GM12864 (cell line): ENCODE measurements at regions not wholly inside any gene's neighbourhood (a gene's known extent, or its start where the extent isn't known, plus 50 kb on each side); places are given as distances from the start of the nearest gene placed in this dataset.

Source experiments
- DNase-seq: peaks from one replicate; pipeline ENCODE4 v3.0.0-alpha.2; 2011; ENCODE audit warnings: low read depth
- H3K4me3 ChIP-seq: 2 replicates; pipeline ENCODE4 v1.5.1; 2011; ENCODE audit warnings: mild to moderate bottlenecking, low read depth, low read length, control low read depth
- TF ChIP-seq, protein P1 (sequence below): IDR thresholded peaks from 2 replicates; pipeline ENCODE4 v1.5.1; 2011; ENCODE audit warnings: low read depth, mild to moderate bottlenecking, moderate library complexity, low read length, control low read depth, inconsistent platforms; ENCODE audit errors: missing control alignments

GRCh38 chr10:83953589-83953988 is 185.7 kb upstream of the GHITM start:
- DNase-seq = no peak
- H3K4me3 ChIP-seq = no peak overlapping the region
- TF ChIP-seq, protein P1, sequence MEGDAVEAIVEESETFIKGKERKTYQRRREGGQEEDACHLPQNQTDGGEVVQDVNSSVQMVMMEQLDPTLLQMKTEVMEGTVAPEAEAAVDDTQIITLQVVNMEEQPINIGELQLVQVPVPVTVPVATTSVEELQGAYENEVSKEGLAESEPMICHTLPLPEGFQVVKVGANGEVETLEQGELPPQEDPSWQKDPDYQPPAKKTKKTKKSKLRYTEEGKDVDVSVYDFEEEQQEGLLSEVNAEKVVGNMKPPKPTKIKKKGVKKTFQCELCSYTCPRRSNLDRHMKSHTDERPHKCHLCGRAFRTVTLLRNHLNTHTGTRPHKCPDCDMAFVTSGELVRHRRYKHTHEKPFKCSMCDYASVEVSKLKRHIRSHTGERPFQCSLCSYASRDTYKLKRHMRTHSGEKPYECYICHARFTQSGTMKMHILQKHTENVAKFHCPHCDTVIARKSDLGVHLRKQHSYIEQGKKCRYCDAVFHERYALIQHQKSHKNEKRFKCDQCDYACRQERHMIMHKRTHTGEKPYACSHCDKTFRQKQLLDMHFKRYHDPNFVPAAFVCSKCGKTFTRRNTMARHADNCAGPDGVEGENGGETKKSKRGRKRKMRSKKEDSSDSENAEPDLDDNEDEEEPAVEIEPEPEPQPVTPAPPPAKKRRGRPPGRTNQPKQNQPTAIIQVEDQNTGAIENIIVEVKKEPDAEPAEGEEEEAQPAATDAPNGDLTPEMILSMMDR = no peak

GRCh38 chr10:83954193-83954799 is 185.0 kb upstream of the GHITM start:
- H3K4me3 ChIP-seq = no peak overlapping the region

DNA sequence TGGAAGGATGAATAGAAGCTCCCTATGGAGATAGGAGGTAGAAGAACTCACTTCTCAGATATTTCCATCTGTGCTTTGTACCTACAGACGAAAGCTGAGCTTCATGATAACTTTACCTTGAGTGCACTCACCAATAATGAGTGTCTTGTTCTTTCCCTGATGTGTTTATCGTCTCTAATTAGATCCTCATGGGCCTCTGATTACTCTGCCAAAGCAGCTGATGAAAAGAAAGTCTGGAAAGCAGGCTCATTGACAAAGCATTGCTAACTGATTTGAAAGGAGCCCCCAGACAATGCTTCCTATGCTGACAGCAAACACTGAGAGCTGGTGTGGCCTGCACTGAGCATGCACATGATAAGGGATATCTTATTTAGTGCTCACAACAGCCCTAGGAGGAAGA is 183.9 kb upstream of the GHITM start:
- TF ChIP-seq, protein P1 = no peak
- DNase-seq = no peak

More at GRCh38 chr10:83954193-83954799, 185.0 kb upstream of the GHITM start:
- DNase-seq = no peak
- TF ChIP-seq, protein P1 = no peak

DNA sequence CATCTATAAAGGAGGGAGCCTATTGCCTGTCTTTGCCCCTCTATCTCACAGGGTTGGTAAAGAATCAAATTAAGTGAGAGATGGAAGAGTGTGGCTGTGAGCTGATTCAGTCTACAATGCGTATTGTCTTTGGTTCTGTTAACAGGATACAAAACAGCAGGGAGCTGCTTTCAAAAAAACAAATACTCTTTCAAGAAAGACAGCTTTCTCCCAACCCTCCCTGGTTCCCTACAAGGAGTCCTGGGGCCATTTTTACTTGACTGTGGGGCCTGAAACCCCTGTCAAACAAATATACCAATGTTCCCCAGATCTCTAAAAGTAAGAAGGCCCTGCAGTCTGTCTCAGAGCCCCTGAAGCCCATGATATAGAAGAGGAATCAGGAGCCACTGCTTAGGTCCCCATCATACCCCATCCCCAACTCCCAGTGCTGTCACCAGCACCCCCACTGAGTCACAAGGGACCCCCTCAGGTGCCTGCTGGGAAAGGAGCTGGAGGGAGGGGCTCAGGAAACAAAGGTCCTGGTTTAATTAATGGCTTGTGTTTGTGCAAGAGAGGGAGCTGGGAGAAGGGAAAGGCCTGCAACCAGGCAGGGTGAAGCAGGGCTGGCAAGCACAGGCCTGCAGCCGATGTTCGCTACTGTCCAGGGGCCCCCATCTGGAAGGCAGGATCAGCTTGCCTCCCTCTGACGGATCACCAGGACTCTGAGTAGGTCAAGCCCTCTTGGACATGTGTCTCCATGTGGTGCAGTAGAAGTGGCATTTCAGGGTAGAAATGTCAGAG is 182.0 kb upstream of the GHITM start:
- no peak for DNase-seq
- H3K4me3 ChIP-seq = no peak overlapping the region
- TF ChIP-seq, protein P1 = no peak

More for the DNA sequence above, 183.9 kb upstream of the GHITM start:
- no peak overlapping the region for H3K4me3 ChIP-seq

GRCh38 chr10:83959328-83959727 is 180.0 kb upstream of the GHITM start:
- TF ChIP-seq, protein P1 = no peak
- no peak for DNase-seq
- no peak overlapping the region for H3K4me3 ChIP-seq

- H3K4me3 ChIP-seq = no peak overlapping the region
- no peak for DNase-seq
- TF ChIP-seq, protein P1 = no peak
Observed at GRCh38 chr10:83960125-83960524, 179.2 kb upstream of the GHITM start.
